NOMO-1 (cell line): ENCODE measurements at regions not wholly inside any gene's neighbourhood (a gene's known extent, or its start where the extent isn't known, plus 50 kb on each side); places are given as distances from the start of the nearest gene placed in this dataset.

ENCODE experiments used
- DNase-seq, 2 experiments: peaks; one replicate each; lab custom pipeline; 2025; ENCODE audit not compliant: unreplicated experiment in 2 of 2; lab: John Stamatoyannopoulos, UW

DNA sequence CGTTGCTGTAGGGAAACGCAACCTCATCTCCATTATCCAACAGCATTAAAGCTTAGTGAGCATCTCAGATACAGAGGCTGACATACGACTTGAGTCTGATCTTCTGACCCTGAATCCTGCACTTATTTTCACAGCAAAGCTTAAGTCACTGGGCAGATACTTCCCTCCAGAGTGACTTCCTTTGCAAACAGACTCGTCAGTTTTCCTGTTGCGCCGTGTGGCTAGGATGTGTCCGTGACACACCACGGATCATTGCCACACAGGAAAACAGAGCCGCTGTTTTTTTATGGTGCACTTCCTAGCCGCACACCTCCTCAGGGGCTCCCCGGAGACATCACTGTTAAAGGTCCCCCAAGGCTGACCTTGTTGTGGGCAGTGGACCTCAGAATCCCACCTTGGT is 94.9 kb upstream of the MKI67 start:
- no peak for DNase-seq

DNA sequence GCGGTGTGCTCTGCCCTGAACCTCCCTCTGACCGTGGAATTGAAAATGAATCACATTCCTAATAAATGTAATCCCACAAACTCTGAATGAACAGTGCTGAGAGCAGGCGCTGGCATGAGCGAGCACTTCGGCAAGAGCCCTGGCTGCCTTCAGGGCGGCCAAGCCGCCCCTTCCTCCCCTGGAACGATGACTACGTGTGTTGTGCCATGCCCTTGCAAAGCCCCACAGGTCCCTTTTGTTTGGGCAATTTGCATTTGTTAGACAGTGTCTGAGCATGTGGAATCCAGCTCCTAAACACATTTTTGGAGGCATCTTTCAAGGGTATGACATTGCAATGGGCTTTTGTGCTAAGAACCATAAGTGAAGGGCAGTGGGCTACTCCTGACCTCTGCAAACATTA is 95.6 kb upstream of the MKI67 start:
- DNase-seq: no peak

DNA sequence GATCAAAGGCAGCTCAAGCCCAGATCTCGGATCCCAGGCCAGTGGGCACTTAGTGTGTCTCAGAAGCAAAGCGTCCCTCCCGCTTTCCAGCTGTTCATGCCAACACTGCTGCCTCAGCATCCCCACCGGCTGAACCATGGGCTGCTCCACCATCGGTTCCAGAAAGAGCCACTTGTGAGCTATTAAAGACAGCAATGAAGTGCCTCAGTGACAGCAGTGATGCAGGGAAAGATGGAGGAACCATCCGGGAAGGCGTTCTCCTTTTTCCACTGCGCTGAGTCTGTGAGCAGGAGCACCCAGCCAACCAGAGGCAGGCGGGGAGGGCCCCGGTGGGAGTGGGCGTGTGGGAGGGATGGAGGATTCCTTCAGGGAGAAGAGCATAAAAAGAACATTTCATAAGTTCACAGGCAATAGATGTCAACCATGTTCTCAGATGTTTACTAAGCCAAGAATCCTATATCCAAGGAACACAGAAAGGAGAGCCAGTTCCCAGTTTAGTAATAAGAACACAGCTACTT is 96.2 kb upstream of the MKI67 start:
- DNase-seq: no peak

DNA sequence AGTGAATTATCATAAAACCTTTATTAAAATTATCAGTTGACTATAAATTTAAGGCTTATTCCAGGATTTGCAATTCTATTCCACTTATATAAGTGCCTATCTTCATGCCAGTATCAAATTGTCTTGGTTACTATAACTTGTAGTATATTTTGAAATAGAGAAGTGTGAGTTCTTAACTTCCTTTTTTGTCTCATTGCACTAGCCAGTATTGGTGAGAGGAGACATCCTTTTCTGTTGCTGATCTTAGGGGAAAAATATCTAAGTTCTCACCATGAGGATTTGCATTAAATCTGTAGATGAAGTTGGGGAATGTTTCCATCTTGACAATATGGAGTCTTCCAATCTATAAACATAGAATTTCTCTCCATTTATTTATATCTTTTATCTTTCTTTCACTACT is 104.2 kb upstream of the MKI67 start:
- peak in 1 of 2 experiments; percentile 55 for DNase-seq

DNA sequence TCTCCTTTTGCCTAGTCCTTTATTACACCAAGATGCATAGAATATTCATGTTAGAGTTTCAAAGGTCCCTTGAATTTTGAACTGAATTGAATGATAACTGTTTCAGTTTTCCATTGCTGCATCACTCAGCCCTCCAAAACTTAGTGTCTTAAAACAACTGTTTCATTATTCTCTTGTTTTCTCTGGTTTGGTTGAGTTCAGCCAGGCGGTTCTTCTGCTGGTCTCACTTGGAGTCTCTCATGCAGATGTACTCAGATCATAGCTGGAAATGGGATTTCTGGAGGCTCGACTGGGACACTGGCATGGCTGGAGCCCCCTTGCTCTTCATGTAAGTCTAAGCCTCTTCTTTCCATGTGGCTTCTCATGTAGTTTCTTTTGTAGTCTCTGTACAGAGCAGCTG is 107.2 kb upstream of the MKI67 start:
- DNase-seq: no peak

DNA sequence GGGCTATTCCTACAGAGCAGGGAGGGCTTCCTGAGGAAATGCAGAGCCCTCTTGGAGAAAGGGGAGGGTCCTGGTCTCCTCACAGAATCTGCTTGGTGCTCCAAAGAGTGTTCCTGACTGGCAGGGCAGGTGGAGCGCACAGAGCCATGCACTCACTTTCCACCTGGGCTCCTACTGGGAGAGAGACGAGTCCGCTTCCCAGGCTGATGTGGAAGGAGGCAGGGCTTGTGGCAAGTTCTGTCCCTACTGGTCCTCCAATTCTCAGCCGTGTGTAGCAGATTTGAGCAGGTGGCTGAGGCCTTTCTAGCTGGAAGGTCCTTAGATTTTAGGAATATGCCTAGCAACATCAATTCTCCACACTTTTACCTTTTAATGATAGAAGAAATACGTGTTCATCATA is 111.5 kb upstream of the MKI67 start:
- no peak for DNase-seq

DNA sequence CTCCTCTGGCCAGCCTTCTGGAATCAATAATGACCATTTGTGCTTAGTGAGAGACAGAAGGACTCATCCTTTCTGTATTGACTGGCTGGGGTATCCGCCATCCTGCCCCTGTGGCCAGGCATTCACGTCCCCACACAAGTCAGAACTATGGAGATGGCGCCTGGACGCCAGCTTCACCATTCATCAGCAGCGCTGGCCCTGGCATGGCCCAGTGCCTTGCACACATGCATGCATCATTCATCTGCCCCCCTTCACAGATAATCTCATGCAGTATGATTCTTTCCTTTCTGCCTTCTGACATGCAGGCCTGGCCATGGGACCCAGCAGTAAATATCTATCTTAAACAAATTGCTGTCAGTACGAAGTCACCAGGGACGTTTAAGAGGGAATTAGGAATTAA is 114.8 kb upstream of the MKI67 start:
- DNase-seq: no peak

DNA sequence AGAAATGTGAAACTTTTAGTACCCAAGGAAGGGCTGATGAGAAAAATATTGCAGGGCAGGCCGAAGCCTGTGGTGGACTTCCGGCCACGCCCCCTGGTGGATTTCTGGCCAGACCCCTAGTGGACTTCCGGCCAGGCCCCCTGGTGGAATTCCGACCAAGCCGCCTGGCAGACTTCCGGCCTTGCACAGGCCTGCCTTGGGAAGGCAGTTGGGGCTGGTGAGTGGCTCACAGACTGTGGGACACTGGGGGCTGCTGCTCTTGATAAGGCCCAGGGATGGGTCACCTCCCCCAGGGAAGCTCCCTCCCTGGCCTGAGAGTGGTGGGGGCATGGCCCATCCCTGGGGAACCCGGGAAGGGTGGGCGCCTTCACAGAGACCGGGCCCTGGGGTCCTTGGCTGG is 116.4 kb upstream of the MKI67 start:
- DNase-seq: no peak

DNA sequence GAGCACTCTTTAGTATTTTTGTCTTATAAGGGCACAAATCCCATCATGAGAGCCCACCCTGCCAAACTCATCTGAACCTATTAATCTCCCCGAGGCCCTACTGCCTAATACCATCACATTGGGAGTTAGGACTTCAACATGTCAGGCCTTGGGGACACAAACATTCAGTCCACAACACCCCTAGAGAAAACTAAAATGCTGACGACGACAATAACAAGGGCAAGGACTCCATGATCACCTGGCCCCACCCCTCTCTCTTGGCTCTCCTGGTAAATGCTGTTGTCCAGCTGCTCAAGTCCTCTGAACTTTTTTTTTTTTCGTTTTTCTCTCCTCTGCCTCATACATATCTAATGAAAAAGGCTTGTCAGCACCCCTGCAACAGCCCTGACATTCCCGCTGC is 118.8 kb upstream of the MKI67 start:
- no peak for DNase-seq

DNA sequence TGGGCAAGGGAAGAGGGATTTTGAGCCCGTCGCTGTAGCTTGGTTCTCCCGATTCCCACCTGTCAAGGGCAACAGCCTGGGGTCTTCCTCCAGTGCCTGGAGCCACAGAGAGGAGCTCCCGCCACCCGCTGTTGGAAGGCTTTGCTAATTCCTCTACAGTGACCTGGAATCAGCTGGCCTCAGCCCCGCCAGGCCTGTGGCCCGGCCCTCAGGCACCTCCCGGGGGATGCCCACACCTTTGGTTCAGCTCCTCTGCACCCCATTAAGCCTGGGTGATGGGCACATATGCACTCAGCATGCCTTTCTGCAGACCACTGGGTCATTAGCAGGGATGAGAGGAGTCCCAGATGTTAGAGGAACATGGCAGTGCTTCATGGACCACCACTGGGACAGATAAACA is 121.4 kb upstream of the MKI67 start:
- DNase-seq: no peak

DNA sequence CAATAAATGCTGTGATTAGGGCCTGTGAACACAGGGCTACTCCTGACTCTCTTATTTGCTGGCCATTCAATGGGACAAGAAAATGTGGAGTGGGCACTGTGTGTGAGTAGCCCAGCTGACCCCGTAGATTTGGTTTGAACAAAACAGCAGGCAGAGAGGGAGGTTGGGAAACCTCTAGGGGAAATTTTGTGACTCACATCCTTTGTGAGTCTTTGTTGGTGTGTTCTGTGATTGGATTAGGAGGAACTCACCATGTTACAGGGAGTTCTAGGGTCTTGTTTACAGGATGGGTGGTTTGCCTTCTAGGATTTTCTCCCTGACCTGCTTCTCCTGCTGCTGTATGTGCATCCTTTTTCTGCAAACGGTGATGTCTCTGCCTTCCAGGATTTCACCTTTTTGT is 128.3 kb upstream of the MKI67 start:
- no peak for DNase-seq

DNA sequence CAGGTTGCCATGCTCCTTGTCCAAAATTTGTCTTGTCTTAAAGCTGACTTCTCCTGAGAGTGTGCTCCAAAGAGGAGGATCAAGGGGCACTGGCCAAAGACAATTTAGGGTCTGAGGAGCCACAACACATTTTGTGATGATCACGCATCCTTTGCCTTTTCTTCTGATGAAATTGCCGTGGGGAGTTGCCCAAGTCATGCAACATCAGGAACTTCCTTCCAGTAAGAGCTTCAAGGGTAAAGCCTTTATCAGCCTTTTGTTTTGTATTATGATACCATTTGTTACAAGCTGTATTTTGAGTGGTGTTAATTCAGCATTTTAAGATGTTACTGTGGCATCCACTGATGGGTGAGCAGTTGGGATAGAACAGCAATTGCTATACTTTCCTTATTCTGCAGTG is 131.2 kb upstream of the MKI67 start:
- DNase-seq: no peak

DNA sequence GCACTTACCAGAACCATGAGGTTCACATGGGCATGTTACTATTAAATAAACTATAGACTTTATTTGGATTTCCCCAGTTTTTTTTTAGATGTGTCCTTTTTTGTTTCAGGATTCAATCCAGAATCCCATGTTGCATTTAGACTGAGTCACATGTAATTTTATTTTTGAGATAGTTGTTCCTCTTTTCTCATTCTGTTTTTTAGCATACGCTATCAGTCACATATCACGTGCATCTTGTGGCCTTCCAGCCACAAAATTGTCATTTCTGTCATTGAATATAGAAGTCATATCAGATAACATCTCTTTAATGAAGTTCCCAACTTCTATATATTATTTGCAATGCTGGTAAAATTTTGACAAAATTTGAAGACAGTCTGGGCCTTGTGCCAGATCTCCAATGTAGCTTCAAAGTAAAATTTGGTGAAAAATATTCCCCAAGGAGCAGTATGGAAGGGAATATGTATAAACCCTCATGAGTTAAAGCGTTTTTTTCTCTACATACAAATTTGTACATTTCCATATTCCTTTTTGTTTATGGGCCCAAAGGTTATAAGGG is 132.3 kb upstream of the MKI67 start:
- no peak for DNase-seq

DNA sequence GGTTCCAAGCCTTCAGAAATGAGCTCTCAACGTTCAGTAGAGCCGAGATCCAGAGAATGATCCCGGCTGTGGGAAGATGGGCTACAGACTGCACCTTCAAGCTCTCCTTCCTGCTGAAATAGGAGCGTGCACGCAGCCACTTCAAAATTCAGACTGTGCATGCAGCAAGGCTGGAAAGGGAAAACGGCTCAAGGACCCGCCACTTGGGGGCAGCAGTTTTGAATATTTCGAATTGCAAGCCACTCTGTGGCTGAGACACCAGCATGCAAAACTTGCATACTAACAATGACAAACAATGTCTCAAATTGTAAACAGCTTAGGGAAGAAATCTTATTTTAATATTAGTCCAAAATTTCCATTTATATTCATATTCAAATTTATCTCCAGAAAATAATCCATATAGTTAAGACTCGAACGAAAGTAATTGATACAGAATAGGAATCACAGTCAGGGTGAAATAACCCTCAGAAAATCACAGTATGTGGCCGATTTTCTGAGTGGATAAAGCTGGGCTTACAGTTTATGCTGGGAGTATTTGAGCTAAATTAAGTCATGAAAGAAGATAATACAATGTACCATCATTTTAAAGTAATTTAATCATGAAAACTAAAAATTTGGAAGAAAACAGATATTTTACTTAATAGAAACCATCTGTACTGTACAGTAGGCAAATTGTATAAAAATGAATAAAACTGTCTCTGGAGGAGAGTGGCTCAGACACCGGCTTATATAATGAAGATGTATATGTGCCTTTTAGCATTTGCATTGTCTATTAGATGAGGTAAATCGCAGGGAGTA is 137.9 kb upstream of the MKI67 start:
- DNase-seq: peak; percentile 30 to 33

DNA sequence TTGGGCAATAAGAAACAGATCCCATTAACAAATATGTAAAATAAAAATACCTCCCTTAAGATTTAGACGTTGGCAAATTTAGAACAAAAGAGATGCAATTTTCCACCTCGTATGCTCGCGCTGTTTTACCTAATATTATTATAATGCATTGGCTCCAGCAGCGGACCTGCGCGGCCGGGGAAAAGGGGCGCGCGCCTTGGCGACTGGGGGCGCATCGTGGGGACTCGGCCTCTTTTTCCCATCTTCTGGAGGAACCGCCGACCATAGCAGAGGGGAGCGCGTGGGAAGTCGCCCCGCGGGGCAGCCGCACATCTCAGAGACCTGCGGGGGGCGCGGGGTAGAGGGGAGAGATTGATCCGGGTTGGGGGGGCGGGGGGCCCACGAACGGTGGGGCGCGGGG is 139.4 kb upstream of the MKI67 start:
- DNase-seq: no peak

DNA sequence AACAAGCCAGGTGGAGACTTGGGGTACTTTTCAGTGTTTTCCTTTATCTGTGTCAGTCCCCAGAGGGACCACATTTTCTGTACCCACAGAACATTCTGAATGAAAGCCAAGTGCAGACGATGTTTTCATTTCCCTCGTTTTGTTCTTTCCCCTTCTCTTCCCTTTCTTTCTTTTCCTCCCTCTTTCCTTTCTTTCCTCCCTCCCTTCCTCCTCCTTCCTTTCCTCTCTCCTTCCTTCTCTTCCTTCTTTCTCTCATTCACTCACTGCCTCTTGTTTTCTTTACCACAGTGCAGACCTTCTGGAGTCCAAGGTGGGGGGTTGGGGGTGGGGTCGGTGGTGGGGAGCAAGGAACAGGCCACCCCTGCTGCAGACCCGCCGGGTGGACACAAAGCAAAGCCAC is 141.4 kb upstream of the MKI67 start:
- no peak for DNase-seq

DNA sequence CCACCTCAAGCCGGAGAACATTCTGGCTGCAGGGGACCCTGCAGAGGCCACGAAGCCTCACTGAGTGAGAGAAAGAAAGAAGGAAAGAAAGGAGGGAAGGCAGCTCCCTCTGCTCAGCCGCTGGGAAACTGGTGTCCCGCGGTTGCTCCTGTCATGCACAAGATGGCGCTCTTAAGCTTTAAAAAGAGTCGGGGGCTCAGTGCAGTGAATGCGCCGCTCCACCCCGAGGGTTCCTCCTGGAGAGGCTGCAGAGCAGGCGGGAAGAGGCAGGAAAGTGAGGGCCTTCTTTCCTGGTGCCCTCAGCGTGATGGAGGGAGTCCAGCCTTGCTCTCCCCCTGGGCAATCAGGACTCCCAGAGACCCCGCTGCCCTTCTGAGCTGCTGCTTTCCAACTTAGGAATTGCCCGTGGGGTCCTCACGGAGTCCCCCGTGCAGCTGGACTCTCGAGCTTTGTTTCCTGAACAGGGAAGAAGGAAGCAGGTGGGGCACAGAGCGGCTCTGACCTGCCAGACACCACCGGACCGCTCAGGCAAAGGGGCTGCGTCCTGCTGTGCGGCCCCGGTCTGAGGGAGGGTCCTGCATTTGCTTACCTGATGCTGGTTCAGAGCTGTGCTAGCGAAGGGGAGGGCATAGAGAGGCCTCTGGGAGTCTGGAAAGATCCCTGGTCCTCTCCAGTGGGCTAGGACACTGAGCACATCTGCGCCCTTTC is 141.9 kb upstream of the MKI67 start:
- peak; percentile 0 to 1 for DNase-seq

DNA sequence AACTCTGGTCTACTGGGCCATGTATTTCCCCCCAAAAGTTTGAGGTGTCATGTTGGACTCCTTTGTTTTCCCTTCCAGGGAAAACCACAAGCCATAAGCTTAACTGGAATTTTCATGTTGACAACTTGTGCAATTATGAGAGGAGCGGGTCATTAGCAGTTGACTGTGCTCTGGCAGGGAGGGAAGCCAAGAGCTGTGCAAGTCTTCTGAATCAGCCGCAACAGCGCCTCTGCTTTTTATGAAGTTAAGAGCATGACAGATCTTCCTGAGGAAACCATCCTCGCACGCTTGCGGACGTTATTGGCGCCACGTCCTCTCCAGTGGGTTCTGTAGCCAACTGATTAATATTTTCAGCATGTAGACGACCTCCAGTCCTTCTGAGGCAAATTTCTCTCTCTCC is 148.7 kb upstream of the MKI67 start:
- DNase-seq: no peak

DNA sequence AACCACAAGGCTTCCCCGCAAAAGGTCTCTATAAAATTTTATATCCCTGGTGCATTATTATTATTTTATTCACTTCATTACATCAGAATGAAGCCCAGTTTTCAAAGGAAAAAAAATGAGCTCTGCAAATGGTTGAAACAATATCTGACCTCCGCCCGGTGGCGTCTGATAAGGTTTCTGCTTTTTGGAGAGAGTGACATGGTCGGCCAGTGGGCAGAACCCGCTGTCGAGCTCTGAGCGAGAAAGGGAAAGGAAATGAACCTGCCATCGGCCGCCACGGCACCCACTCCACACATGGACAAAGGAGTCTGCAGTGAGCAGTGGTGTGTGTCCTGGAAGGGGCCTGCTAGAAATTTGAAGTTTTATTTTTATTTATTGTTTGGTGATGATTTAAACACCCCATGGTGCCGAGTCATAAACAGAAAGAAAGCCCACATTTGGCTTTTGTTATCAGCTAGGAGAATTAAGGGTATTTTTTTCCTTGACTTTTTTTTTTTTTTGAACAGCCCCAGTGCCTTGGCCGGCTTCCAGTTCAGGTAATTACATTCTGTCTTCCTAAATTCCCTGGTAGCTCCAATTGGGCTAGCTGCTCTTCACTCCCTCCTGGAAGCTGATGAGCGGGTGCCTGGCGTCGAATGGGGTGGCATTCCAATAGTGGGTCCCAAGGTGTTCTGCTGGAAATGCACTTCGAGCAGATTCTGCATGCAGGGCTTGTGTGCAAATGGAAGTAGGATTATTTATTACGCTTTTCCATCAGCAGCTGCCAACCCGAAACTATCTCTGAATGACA is 149.4 kb upstream of the MKI67 start:
- DNase-seq: peak in 1 of 2 experiments; percentile 6

DNA sequence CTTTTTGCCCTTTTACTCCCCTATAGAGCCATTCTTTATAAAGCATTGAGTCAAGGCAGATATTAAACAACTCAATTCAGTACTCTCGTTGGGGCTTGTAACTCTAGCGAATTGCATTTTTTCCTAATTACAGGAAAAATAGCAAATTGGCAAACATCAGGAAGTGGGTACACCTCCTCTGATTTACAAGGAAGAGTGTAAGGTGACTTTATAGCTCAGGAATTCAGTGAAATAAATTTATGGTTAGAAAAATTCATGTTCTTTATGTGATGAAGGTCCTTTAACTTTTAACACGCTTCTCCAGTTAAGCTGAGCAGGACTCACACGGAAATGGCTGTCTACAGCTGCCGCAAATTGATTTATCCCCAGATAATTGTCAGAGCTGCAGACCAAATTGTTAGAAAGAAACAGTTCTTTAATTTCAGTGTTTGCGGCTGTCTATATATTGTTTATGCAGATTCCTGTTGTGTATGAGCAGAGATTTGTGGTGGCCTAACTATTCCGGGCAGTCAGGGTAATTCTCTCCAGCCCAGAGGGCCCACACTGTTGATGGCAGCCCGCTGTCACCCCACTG is 151.1 kb upstream of the MKI67 start:
- no peak for DNase-seq

DNA sequence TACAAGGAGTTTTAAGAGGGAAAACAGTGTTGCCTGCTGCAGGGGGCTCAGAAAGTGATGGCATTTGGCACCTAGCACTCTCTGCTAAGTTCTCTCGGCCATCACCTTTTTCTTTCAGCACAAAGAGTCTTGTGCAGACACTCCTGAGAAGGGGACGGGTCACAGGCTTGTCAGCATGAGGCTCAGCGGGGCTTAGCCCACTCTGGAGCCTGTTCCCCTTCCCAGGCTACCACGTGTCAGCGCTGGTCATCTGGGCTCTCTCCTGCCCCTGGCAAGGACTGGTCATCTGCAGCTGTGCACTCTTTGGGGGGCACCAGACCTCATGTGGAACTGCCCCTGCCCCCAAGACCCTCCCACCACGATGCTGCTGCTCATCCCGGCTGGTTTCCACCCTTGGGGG is 152.1 kb upstream of the MKI67 start:
- no peak for DNase-seq
